K562 (cell line): ENCODE measurements at regions not wholly inside any gene's neighbourhood (a gene's known extent, or its start where the extent isn't known, plus 50 kb on each side); places are given as distances from the start of the nearest gene placed in this dataset.

Experiments
- ATAC-seq: fragments of 200-7000 bp; cut with Tn5 transposase; 3 replicates; pipeline ENCODE4 v1.9.1; 2020; ENCODE audit warnings: moderate library complexity
- BruUV-seq: library from RNA; stranded (reverse); fragments of 400-500 nt; replicated peaks from 2 replicates; lab custom pipeline; 2021; lab: Mats Ljungman, UMichigan
- CTCF ChIA-PET: fragments of 300-600 bp; formaldehyde crosslinking; extraction: SDS; loops from one replicate; lab custom pipeline; 2021; ENCODE audit warnings: low intra/inter-chr PET ratio; lab: Yijun Ruan, JAX
- POLR2A ChIA-PET: fragments of 300-600, 350-650 bp; sonication (Branson Sonifier 250); formaldehyde crosslinking; extraction: SDS; loops from one replicate; lab custom pipeline; 2021; ENCODE audit warnings: antibody characterized with exemption, inconsistent platforms; lab: Yijun Ruan, JAX
- DNase-seq, 4 experiments: peaks; one replicate each; pipeline versions ENCODE4 v3.0.0 to v3.0.0-alpha.2; 2011 to 2018; ENCODE audit warnings: low spot score in 3 of 4, mixed read lengths in 3 of 4; ENCODE audit errors: extremely low read depth in 1 of 4
- FAIRE-seq: peaks from 2 replicates; lab custom pipeline; 2011; peaks lifted over from hg19 to GRCh38; lab: Jason Lieb, UNC
- H2AFZ ChIP-seq: 2 replicates; pipeline ENCODE4 v1.6.0; 2011; ENCODE audit warnings: low read depth, low read length, control low read depth, inconsistent platforms
- H3K27ac ChIP-seq: fragments of 200-600 bp; 3 replicates; pipeline ENCODE4 v1.8.0; 2011; ENCODE audit warnings: low read depth, mild to moderate bottlenecking, control low read depth, inconsistent platforms, low read length, moderate library complexity, mixed read lengths; ENCODE audit errors: extremely low read depth
- H3K27me3 ChIP-seq, 2 experiments: fragments of 300-600 bp in 1 of 2; 2 replicates in 1 of 2; 3 replicates in 1 of 2; pipeline versions ENCODE4 v1.6.0 to v1.8.0; 2011; ENCODE audit warnings: inconsistent platforms in 2 of 2, low read length in 2 of 2, mild to moderate bottlenecking in 1 of 2, mixed read lengths in 1 of 2, moderate library complexity in 1 of 2; ENCODE audit not compliant: control insufficient read depth in 2 of 2, insufficient read depth in 2 of 2
- H3K36me3 ChIP-seq: fragments of 300-600 bp; 3 replicates; pipeline ENCODE4 v1.8.0; 2011; ENCODE audit warnings: mild to moderate bottlenecking, low read length, inconsistent platforms; ENCODE audit not compliant: control insufficient read depth, insufficient read depth
- H3K4me1 ChIP-seq, 2 experiments: fragments of 200-600 bp in 1 of 2; replicated peaks in 1 of 2; 2 replicates in 1 of 2; 3 replicates in 1 of 2; pipeline versions ENCODE4 v1.5.1 to v1.8.0; 2011; ENCODE audit warnings: inconsistent platforms in 2 of 2, low read length in 2 of 2, mild to moderate bottlenecking in 1 of 2, mixed read lengths in 1 of 2, moderate library complexity in 1 of 2; ENCODE audit not compliant: control insufficient read depth in 2 of 2, insufficient read depth in 2 of 2
- H3K4me2 ChIP-seq: 2 replicates; pipeline ENCODE4 v1.6.1; 2011; ENCODE audit warnings: low read length, control low read depth, inconsistent platforms, mixed read lengths; ENCODE audit not compliant: insufficient read depth
- H3K4me3 ChIP-seq: fragments of 200-600 bp; sonication (generic), shearing (Covaris generic); 2 replicates; pipeline ENCODE4 v1.5.1; 2016; ENCODE audit warnings: control low read depth, inconsistent platforms
- H3K79me2 ChIP-seq: fragments of 200-600 bp; 3 replicates; pipeline ENCODE4 v1.8.0; 2011; ENCODE audit warnings: low read length, inconsistent platforms; ENCODE audit not compliant: control insufficient read depth, insufficient read depth
- H3K9ac ChIP-seq, 2 experiments: 2 replicates each; pipeline versions ENCODE4 v1.6.0 to v1.6.1; 2011; ENCODE audit warnings: low read depth in 2 of 2, low read length in 2 of 2, control low read depth in 1 of 2, inconsistent platforms in 1 of 2, mild to moderate bottlenecking in 1 of 2, mixed read lengths in 1 of 2; ENCODE audit not compliant: insufficient read depth in 1 of 2
- H3K9me1 ChIP-seq: one replicate; pipeline ENCODE4 v1.6.0; 2011; ENCODE audit warnings: inconsistent platforms, mild to moderate bottlenecking, low read length, moderate library complexity; ENCODE audit not compliant: control insufficient read depth, insufficient read depth
- H3K9me3 ChIP-seq: replicated peaks from 2 replicates; pipeline ENCODE4 v1.5.1; 2011; ENCODE audit warnings: low read depth, low read length, inconsistent platforms; ENCODE audit not compliant: control insufficient read depth, insufficient read depth
- H4K20me1 ChIP-seq: replicated peaks from 2 replicates; pipeline ENCODE4 v1.6.1; 2011; ENCODE audit warnings: low read length, inconsistent platforms, mixed read lengths; ENCODE audit not compliant: control insufficient read depth, insufficient read depth
- MYBL2 ChIP-seq, 2 experiments: fragments of 450-650 bp in 1 of 2; sonication (generic) in 1 of 2; formaldehyde crosslinking in 1 of 2; IDR thresholded peaks; 2 replicates each; pipeline versions ENCODE4 v1.6.1 to v1.8.1; 2017 to 2022; ENCODE audit warnings: borderline replicate concordance in 1 of 2, inconsistent platforms in 1 of 2, low read depth in 1 of 2, mild to moderate bottlenecking in 1 of 2, missing genetic modification reagents in 1 of 2, moderate library complexity in 1 of 2
- SREBF2 ChIP-seq: sonication (generic); formaldehyde crosslinking; IDR thresholded peaks from 2 replicates; pipeline ENCODE4 v1.4.0; 2020; ENCODE audit warnings: mild to moderate bottlenecking, missing genetic modification reagents
- TBP ChIP-seq: optimal IDR thresholded peaks from 2 replicates; pipeline ENCODE3; 2011; ENCODE audit warnings: low read depth, low read length, improper control_type of control experiment
- ZKSCAN8 ChIP-seq: fragments of 200-800 bp; sonication (Bioruptor generic); IDR thresholded peaks from 2 replicates; pipeline ENCODE4 v1.6.1; 2016; ENCODE audit warnings: missing genetic modification characterization, missing compliant biosample characterization
- ZNF280B ChIP-seq: fragments of 250-450 bp; sonication (Bioruptor Pico); IDR thresholded peaks from 2 replicates; pipeline ENCODE4 v1.5.1; 2021; ENCODE audit warnings: mild to moderate bottlenecking
- WGBS: fragments of 100-300 bp; shearing (Covaris generic); methylation state at CpG from one replicate; pipeline ENCODE4 v1.1.6; 2016; ENCODE audit warnings: low coverage, mixed read lengths; ENCODE audit not compliant: insufficient coverage; ENCODE audit errors: missing lambda C conversion rate; 5-methylcytosine and 5-hydroxymethylcytosine counted together
- in situ Hi-C: fragments of 300-500 bp; cut with MboI; formaldehyde crosslinking; loops from 4 replicates; pipeline ENCODE4 v1.15.0; 2018; ENCODE audit warnings: inconsistent platforms, mixed read lengths
- intact Hi-C: fragments of 100-400 bp; cut with micrococcal nuclease; formaldehyde crosslinking; loops from 2 replicates; pipeline ENCODE4 v1.14.2; 2022

DNA sequence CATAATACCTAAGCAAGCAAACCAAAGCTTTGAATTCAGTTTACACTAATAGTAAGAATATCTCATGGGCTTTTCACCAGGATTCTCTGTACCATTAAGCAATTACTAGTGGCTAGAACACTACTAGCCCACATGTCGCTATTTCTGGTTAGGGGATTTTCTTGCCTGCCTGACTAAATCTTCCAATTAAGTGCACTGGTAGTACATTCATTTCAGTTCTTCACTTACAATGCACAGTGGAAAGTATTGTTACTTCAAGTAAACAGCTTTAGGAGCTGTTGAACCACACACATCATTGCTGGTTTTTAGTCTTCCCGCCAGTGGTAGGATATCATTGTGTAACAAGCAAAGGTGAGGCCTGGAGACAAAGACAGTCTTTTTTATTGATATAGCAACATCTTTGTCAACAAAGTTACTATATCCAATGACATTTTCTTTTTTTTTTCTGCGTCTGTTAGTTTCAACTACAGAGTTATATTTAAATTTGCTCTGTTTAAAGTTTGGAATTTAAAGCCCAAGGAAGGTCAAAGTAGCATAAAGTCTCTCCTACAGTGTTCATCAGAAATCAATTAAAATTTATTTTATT lies 826.8 kb upstream of the NR2F2 start:
- H3K79me2 ChIP-seq: no peaks in the 10 kb centered on the region
- H3K9me1 ChIP-seq: no peaks in the 10 kb centered on the region
- H4K20me1 ChIP-seq: no peaks in the 10 kb centered on the region
- in situ Hi-C loops (no loop called here), intact Hi-C loops (no loop called here)
- H3K27ac ChIP-seq: no peak overlapping the region
- no peaks in the 10 kb centered on the region for H3K4me1 ChIP-seq
- DNase-seq (no peak), FAIRE-seq (peak; percentile 54), ATAC-seq (no peak)
- no TSS peak for BruUV-seq
- no peak overlapping the region for H3K4me2 ChIP-seq
- TF ChIP-seq MYBL2 (IDR thresholded peaks at IDR 0.05; ENCODE audit: low read depth): no peak
- no peak for TF ChIP-seq MYBL2 (CRISPR knock-in tag; IDR thresholded peaks at IDR 0.05; ENCODE audit: borderline replicate concordance)
- no peak for TF ChIP-seq TBP
- TF ChIP-seq ZKSCAN8 (CRISPR knock-in tag): no peak
- TF ChIP-seq ZNF280B (CRISPR knock-in tag): no peak
- no peak for TF ChIP-seq SREBF2 (CRISPR knock-in tag)
- no peaks in the 10 kb centered on the region for H3K9me3 ChIP-seq
- POLR2A ChIA-PET: no interaction called here
- H3K9ac ChIP-seq: no peak overlapping the region
- no peaks in the 10 kb centered on the region for H3K36me3 ChIP-seq
- no peak overlapping the region for H3K4me3 ChIP-seq
- H2AFZ ChIP-seq: no peak overlapping the region
- H3K27me3 ChIP-seq: peaks cover 0 to 2% of the 10 kb centered on the region in 2 experiments; a peak in 1 of 5 replicates
- CTCF ChIA-PET: no interaction called here
- 6% methylated on average over 3 of the region's 3 CpGs for WGBS
